ENCODE measurements at regions not wholly inside any gene's neighbourhood (a gene's known extent, or its start where the extent isn't known, plus 50 kb on each side); places are given as distances from the start of the nearest gene placed in this dataset.

- Mint-ChIP-seq H3K9me3 (no peaks in the 10 kb centered on the region), H3K4me1 (no peaks in the 10 kb centered on the region), H3K27me3 (peaks cover 12 to 16% of the 10 kb centered on the region in 2 donors), H3K4me3 (no peak overlapping the region), H3K27ac (no peak overlapping the region), H3K36me3 (peaks cover 0 to 2% of the 10 kb centered on the region in 2 donors)
- ChIA-PET POLR2A (ENCODE audit: partially characterized antibody) (no interaction called here), CTCF (ENCODE audit: partially characterized antibody) (no interaction called here)
- DNase-seq = no peak
- no peaks in the 10 kb centered on the region for H3K27me3 ChIP-seq (ENCODE audit: insufficient read depth, low read length)
- H3K36me3 ChIP-seq (ENCODE audit: insufficient read depth, low read length) = no peaks in the 10 kb centered on the region
- H3K4me1 ChIP-seq (ENCODE audit: insufficient read depth, low read length) = no peaks in the 10 kb centered on the region
- H3K4me3 ChIP-seq (ENCODE audit: low read length in 2 of 2) = no peak overlapping the region
- no peak overlapping the region for H3K27ac ChIP-seq (ENCODE audit: low read depth, low read length)
- H3K9me3 ChIP-seq (ENCODE audit: control insufficient read depth in 1 of 2, low read length in 2 of 2) = no peaks in the 10 kb centered on the region
- intact Hi-C loops (cut with micrococcal nuclease) = no loop called here
These were observed 108.7 kb upstream of the SYT6 start for GRCh38 chr1:114262337-114262736.

DNA sequence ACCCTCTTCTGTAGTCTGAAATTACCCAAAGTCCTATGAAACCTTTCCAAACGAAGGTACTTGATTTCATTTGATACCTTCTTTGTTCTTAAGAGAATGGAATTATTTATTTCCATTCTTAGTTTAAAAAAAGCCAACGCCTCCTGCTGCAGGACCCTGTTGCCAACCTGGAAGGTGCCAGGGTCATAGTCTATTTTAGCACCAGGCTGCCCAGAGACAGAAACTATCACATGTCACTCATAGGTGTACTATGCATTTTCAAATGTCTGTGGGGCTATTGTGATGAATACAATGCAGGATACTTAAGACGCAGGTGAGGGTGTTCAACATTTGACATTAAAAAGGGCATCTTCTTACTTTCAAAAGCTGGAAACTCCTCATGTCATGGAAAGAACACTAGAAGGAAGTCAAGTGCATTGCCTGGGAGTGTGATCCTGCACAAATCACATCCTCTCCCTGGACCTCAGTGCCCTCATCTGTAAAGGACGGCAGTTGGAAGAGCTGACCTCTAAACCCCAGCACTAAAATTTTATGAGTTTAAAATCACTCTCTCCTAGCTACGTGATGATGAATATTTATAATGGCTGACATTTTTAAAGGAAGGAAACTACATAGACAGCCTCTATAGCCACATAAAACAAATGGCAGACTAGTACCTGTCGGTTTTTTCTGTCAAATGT, 107.3 kb upstream of the SYT6 start:
- POLR2A ChIA-PET (ENCODE audit: partially characterized antibody) = no interaction called here
- Mint-ChIP-seq H3K27me3 (peaks cover 10 to 13% of the 10 kb centered on the region in 2 donors), H3K27ac (no peak overlapping the region)

DNA sequence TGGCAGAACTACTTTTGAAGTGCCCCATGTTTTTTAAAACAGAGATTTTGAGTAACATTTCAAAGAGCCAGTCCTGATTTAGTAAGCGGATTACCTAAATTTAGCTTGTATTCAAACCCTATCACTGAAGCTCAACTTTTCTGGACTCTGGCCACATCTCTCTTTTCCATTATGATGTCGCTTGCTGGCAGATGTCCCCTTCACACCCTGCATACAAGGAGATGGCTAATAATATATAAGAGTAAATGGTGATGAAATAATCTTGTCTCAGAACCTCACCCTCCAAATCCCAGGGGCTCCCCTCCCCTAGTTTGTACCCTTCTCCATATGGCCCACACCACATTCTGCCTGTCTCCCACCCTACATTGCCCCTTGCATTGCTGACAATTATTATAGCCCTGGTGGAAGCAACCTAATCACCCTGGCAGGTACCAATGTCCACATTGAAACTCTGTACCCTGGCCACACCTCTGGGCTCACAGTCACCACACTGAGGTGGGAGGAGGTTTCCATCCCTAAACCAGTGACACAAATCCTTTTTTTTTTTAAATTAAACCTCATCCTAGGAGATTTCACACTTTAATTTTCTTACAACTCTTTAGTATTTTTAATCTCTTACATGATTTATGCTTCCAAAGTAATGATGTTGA, 106.0 kb upstream of the SYT6 start:
- Mint-ChIP-seq H3K36me3 (no peaks in the 10 kb centered on the region), H3K4me1 (no peaks in the 10 kb centered on the region), H3K4me3 (no peak overlapping the region), H3K27me3 (peaks cover 3 to 5% of the 10 kb centered on the region in 2 donors), H3K27ac (no peak overlapping the region), H3K9me3 (peaks cover 0 to 14% (median 6%) of the 10 kb centered on the region in 8 donors)
- Histone ChIP-seq H3K36me3 (ENCODE audit: insufficient read depth, low read length) (no peaks in the 10 kb centered on the region), H3K4me1 (ENCODE audit: insufficient read depth, low read length) (no peaks in the 10 kb centered on the region), H3K9me3 (ENCODE audit: control insufficient read depth in 1 of 2, low read length in 2 of 2) (no peaks in the 10 kb centered on the region), H3K27me3 (ENCODE audit: insufficient read depth, low read length) (no peaks in the 10 kb centered on the region), H3K27ac (ENCODE audit: low read depth, low read length) (no peak overlapping the region), H3K4me3 (ENCODE audit: low read length in 2 of 2) (no peak overlapping the region)
- no peak for DNase-seq
- CTCF ChIA-PET (ENCODE audit: partially characterized antibody) = interaction anchor here (1.1 kb wide), 1 partner anchor 23 kb away, joined by 3 read pairs; no protein-coding TSS in a partner anchor
- POLR2A ChIA-PET (ENCODE audit: partially characterized antibody) = no interaction called here
- intact Hi-C loops (cut with micrococcal nuclease) = no loop called here

More for the DNA sequence above, 107.3 kb upstream of the SYT6 start:
- H3K27ac ChIP-seq (ENCODE audit: low read depth, low read length) = no peak overlapping the region
- H3K27me3 ChIP-seq (ENCODE audit: insufficient read depth, low read length) = no peaks in the 10 kb centered on the region
- Mint-ChIP-seq H3K4me3 (no peak overlapping the region), H3K9me3 (peaks cover 0 to 3% (median 0%) of the 10 kb centered on the region in 8 donors), H3K4me1 (no peaks in the 10 kb centered on the region), H3K36me3 (peaks cover 0 to 2% of the 10 kb centered on the region in 2 donors)
- intact Hi-C loops (cut with micrococcal nuclease) = no loop called here
- no peaks in the 10 kb centered on the region for H3K9me3 ChIP-seq (ENCODE audit: control insufficient read depth in 1 of 2, low read length in 2 of 2)
- CTCF ChIA-PET (ENCODE audit: partially characterized antibody) = no interaction called here
- DNase-seq = no peak
- no peaks in the 10 kb centered on the region for H3K4me1 ChIP-seq (ENCODE audit: insufficient read depth, low read length)
- no peak overlapping the region for H3K4me3 ChIP-seq (ENCODE audit: low read length in 2 of 2)
- no peaks in the 10 kb centered on the region for H3K36me3 ChIP-seq (ENCODE audit: insufficient read depth, low read length)

DNA sequence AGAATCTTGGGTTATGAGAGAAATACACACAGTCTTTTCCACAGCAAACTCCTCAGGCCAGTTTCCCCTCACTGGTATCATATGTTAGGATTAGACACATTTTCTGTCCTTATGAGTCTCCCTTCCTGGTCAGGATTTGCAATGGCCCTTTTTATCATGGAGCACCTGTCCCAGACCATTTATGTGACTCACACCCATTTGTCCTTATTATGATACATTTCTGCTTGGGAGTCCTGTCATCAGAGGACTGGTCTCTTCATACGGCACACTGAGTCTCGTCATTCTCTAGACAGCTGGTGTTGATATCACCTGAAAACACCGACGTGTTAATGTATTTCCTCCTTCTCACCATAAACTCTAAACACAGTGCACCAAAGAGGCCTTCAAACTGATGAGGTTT, 105.0 kb upstream of the SYT6 start:
- Histone ChIP-seq H3K27me3 (ENCODE audit: insufficient read depth, low read length) (no peaks in the 10 kb centered on the region), H3K4me1 (ENCODE audit: insufficient read depth, low read length) (no peaks in the 10 kb centered on the region), H3K36me3 (ENCODE audit: insufficient read depth, low read length) (no peaks in the 10 kb centered on the region), H3K27ac (ENCODE audit: low read depth, low read length) (no peak overlapping the region), H3K9me3 (ENCODE audit: control insufficient read depth in 1 of 2, low read length in 2 of 2) (no peaks in the 10 kb centered on the region), H3K4me3 (ENCODE audit: low read length in 2 of 2) (no peak overlapping the region)
- no peaks in the 10 kb centered on the region for H3K4me1 Mint-ChIP-seq
- peaks cover 0 to 18% (median 11%) of the 10 kb centered on the region in 8 donors for H3K9me3 Mint-ChIP-seq
- no peak overlapping the region for H3K27ac Mint-ChIP-seq
- DNase-seq = no peak
- ChIA-PET POLR2A (ENCODE audit: partially characterized antibody) (no interaction called here), CTCF (ENCODE audit: partially characterized antibody) (interaction anchor here (1.1 kb wide), 1 partner anchor 24 kb away, joined by 3 read pairs; no protein-coding TSS in a partner anchor)
- H3K36me3 Mint-ChIP-seq = no peaks in the 10 kb centered on the region
- H3K27me3 Mint-ChIP-seq = peaks cover 3 to 5% of the 10 kb centered on the region in 2 donors
- intact Hi-C loops (cut with micrococcal nuclease) = no loop called here
- no peak overlapping the region for H3K4me3 Mint-ChIP-seq

- no peak overlapping the region for H3K4me3 Mint-ChIP-seq
- peaks cover 0 to 18% (median 11%) of the 10 kb centered on the region in 8 donors for H3K9me3 Mint-ChIP-seq
- DNase-seq = no peak
These were observed 104.4 kb upstream of the SYT6 start for GRCh38 chr1:114258074-114258473.

GRCh38 chr1:114257554-114257953, 103.9 kb upstream of the SYT6 start:
- Mint-ChIP-seq H3K27me3 (peaks cover 3 to 5% of the 10 kb centered on the region in 2 donors), H3K36me3 (no peaks in the 10 kb centered on the region), H3K27ac (no peak overlapping the region), H3K4me3 (no peak overlapping the region), H3K9me3 (peaks cover 0 to 18% (median 11%) of the 10 kb centered on the region in 8 donors), H3K4me1 (no peaks in the 10 kb centered on the region)
- Histone ChIP-seq H3K36me3 (ENCODE audit: insufficient read depth, low read length) (no peaks in the 10 kb centered on the region), H3K27me3 (ENCODE audit: insufficient read depth, low read length) (no peaks in the 10 kb centered on the region), H3K9me3 (ENCODE audit: control insufficient read depth in 1 of 2, low read length in 2 of 2) (no peaks in the 10 kb centered on the region), H3K4me3 (ENCODE audit: low read length in 2 of 2) (no peak overlapping the region), H3K27ac (ENCODE audit: low read depth, low read length) (no peak overlapping the region), H3K4me1 (ENCODE audit: insufficient read depth, low read length) (no peaks in the 10 kb centered on the region)
- DNase-seq = no peak
- POLR2A ChIA-PET (ENCODE audit: partially characterized antibody) = no interaction called here
- intact Hi-C loops (cut with micrococcal nuclease) = no loop called here
- CTCF ChIA-PET (ENCODE audit: partially characterized antibody) = no interaction called here

More at GRCh38 chr1:114258074-114258473, 104.4 kb upstream of the SYT6 start:
- H3K27me3 Mint-ChIP-seq = peaks cover 3 to 5% of the 10 kb centered on the region in 2 donors
- Histone ChIP-seq H3K36me3 (ENCODE audit: insufficient read depth, low read length) (no peaks in the 10 kb centered on the region), H3K4me1 (ENCODE audit: insufficient read depth, low read length) (no peaks in the 10 kb centered on the region), H3K9me3 (ENCODE audit: control insufficient read depth in 1 of 2, low read length in 2 of 2) (no peaks in the 10 kb centered on the region), H3K4me3 (ENCODE audit: low read length in 2 of 2) (no peak overlapping the region), H3K27me3 (ENCODE audit: insufficient read depth, low read length) (no peaks in the 10 kb centered on the region), H3K27ac (ENCODE audit: low read depth, low read length) (no peak overlapping the region)
- POLR2A ChIA-PET (ENCODE audit: partially characterized antibody) = no interaction called here
- CTCF ChIA-PET (ENCODE audit: partially characterized antibody) = no interaction called here
- intact Hi-C loops (cut with micrococcal nuclease) = no loop called here
- H3K4me1 Mint-ChIP-seq = no peaks in the 10 kb centered on the region
- H3K36me3 Mint-ChIP-seq = no peaks in the 10 kb centered on the region
- no peak overlapping the region for H3K27ac Mint-ChIP-seq

DNA sequence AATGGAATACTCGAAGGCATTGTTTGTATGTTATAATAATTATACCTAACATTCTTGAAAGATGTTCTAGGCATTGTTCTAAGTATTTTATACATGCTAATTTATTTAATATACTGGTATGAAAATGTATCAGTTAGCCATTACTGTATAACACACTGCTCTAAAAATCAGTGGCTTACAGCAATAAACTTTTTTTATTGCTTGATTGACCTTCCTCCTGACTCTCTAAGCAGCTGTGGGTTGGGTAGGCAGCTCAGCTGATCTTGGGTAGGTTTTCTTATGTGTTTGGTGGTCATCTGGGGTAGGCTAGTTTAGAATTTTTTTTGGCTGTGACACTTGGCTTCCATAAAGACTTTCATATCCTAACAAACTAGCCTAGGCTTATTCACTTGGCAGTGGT, 100.2 kb upstream of the SYT6 start:
- no peak for DNase-seq
- Histone ChIP-seq H3K27ac (ENCODE audit: low read depth, low read length) (no peak overlapping the region), H3K4me1 (ENCODE audit: insufficient read depth, low read length) (no peaks in the 10 kb centered on the region), H3K27me3 (ENCODE audit: insufficient read depth, low read length) (no peaks in the 10 kb centered on the region), H3K9me3 (ENCODE audit: control insufficient read depth in 1 of 2, low read length in 2 of 2) (no peaks in the 10 kb centered on the region), H3K36me3 (ENCODE audit: insufficient read depth, low read length) (no peaks in the 10 kb centered on the region), H3K4me3 (ENCODE audit: low read length in 2 of 2) (no peak overlapping the region)
- intact Hi-C loops (cut with micrococcal nuclease) = no loop called here
- H3K9me3 Mint-ChIP-seq = peaks cover 0 to 18% (median 11%) of the 10 kb centered on the region in 8 donors
- no peak overlapping the region for H3K4me3 Mint-ChIP-seq
- POLR2A ChIA-PET (ENCODE audit: partially characterized antibody) = no interaction called here
- CTCF ChIA-PET (ENCODE audit: partially characterized antibody) = no interaction called here
- peak overlapping the region in 1 of 7 donors; percentile 19 for H3K27ac Mint-ChIP-seq
- H3K27me3 Mint-ChIP-seq = peaks cover 3 to 5% of the 10 kb centered on the region in 2 donors
- H3K4me1 Mint-ChIP-seq = peaks cover 0 to 2% (median 0%) of the 10 kb centered on the region in 4 donors
- H3K36me3 Mint-ChIP-seq = no peaks in the 10 kb centered on the region

Measured in CD4-positive, alpha-beta memory T cell (primary cell).